ENCODE measurements at regions not wholly inside any gene's neighbourhood (a gene's known extent, or its start where the extent isn't known, plus 50 kb on each side); places are given as distances from the start of the nearest gene placed in this dataset.

DNA sequence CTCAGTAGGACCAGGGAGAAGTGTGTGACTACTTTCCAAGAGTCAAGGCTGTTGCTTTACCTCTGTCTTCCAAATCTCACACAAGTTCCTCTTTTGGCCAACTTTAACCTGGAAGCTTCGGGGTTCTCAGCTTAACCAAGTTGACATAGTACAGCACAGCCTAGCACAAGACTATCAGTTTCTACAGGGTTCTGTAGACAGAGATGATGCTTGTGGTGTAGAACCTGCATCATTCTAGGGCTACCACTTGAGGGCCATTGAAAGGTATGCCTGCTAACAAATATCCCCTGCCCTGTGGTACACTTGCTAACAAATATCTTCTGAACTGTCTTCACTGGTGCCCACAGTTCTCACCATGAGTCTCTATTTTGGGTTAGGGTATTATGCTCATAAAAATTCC lies 62.0 kb upstream of the MAP3K7 start:
- H2AK5ac ChIP-seq (ENCODE audit: insufficient read length, low read length): no peak overlapping the region
- no peaks in the 10 kb centered on the region for H3K27me3 ChIP-seq (ENCODE audit: insufficient read depth, low read length)
- no peak overlapping the region for H3K18ac ChIP-seq (ENCODE audit: insufficient read length, low read depth, low read length)
- no peak overlapping the region for H3K23ac ChIP-seq (ENCODE audit: insufficient read length, low read depth, low read length)
- H2BK5ac ChIP-seq (ENCODE audit: insufficient read length, low read length): no peak overlapping the region
- no peak overlapping the region for H2BK120ac ChIP-seq (ENCODE audit: low read depth, low read length, poor library complexity, severe bottlenecking)
- Mint-ChIP-seq H3K9me3 (no peaks in the 10 kb centered on the region), H3K27ac (no peak overlapping the region), H3K36me3 (ENCODE audit: insufficient read depth in 1 of 3, low read depth in 3 of 3) (no peaks in the 10 kb centered on the region; a peak in 1 of 7 replicates), H3K27me3 (ENCODE audit: low read depth) (no peaks in the 10 kb centered on the region), H3K4me1 (peaks cover 3 to 12% of the 10 kb centered on the region in 2 experiments; a peak in 2 of 4 replicates), H3K4me3 (no peak overlapping the region)
- H3K23me2 ChIP-seq (ENCODE audit: insufficient read length, low read depth, low read length, poor library complexity, severe bottlenecking): no peaks in the 10 kb centered on the region
- no peaks in the 10 kb centered on the region for H3K79me1 ChIP-seq (ENCODE audit: insufficient read depth, low read depth, low read length, poor library complexity, severe bottlenecking)
- peak overlapping the region; percentile 32 for H4K8ac ChIP-seq (replicated peaks; ENCODE audit: insufficient read length, low read depth, low read length)
- WGBS (ENCODE audit: extremely low coverage, insufficient read length, low lambda C conversion rate): no CpG with 5 or more reads among the region's 1 CpG
- no peak overlapping the region for H3K56ac ChIP-seq (ENCODE audit: insufficient read length, low read depth, low read length)
- H3K9me3 ChIP-seq (ENCODE audit: control insufficient read depth, low read depth, low read length): no peaks in the 10 kb centered on the region
- no peaks in the 10 kb centered on the region for H4K20me1 ChIP-seq (ENCODE audit: control insufficient read depth, insufficient read depth, insufficient read length)
- no peak overlapping the region for H4K5ac ChIP-seq (ENCODE audit: insufficient read length, low read depth, low read length)
- no peak overlapping the region for H2BK15ac ChIP-seq (ENCODE audit: low read depth, low read length)
- no peak overlapping the region for H3K4me2 ChIP-seq (ENCODE audit: insufficient read depth, insufficient read length, low read length)
- H3K79me2 ChIP-seq (ENCODE audit: insufficient read depth, low read length): no peaks in the 10 kb centered on the region
- no peak overlapping the region for H2BK12ac ChIP-seq (ENCODE audit: insufficient read length, low read depth, low read length)
- H2BK20ac ChIP-seq (ENCODE audit: low read depth, low read length, poor library complexity, severe bottlenecking): no peak overlapping the region
- no peak overlapping the region for H2AFZ ChIP-seq (ENCODE audit: low read length)
- no peak overlapping the region for H3T11ph ChIP-seq (ENCODE audit: low read length)
- H4K91ac ChIP-seq (ENCODE audit: insufficient read length, low read depth, low read length): no peak overlapping the region
- no peaks in the 10 kb centered on the region; the same call in 1 of the 2 replicates for H3K4me1 ChIP-seq (ENCODE audit: insufficient read depth, low read length)
- TF ChIP-seq, protein P1, sequence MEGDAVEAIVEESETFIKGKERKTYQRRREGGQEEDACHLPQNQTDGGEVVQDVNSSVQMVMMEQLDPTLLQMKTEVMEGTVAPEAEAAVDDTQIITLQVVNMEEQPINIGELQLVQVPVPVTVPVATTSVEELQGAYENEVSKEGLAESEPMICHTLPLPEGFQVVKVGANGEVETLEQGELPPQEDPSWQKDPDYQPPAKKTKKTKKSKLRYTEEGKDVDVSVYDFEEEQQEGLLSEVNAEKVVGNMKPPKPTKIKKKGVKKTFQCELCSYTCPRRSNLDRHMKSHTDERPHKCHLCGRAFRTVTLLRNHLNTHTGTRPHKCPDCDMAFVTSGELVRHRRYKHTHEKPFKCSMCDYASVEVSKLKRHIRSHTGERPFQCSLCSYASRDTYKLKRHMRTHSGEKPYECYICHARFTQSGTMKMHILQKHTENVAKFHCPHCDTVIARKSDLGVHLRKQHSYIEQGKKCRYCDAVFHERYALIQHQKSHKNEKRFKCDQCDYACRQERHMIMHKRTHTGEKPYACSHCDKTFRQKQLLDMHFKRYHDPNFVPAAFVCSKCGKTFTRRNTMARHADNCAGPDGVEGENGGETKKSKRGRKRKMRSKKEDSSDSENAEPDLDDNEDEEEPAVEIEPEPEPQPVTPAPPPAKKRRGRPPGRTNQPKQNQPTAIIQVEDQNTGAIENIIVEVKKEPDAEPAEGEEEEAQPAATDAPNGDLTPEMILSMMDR (conservative IDR thresholded peaks at IDR 0.05): no peak
- no peak overlapping the region for H3K4ac ChIP-seq (ENCODE audit: low read depth, low read length)
- no peak overlapping the region for H3K14ac ChIP-seq (ENCODE audit: insufficient read depth, low read length)
- no peak for DNase-seq
- no peak overlapping the region for H3K27ac ChIP-seq (ENCODE audit: insufficient read length, low read depth, low read length)
- no peak overlapping the region for H3K9ac ChIP-seq (ENCODE audit: extremely low read depth, insufficient read length, low read length)

Measured in H9 (cell line).